Astrocyte (in vitro differentiated cells and primary cell): ENCODE measurements at regions not wholly inside any gene's neighbourhood (a gene's known extent, or its start where the extent isn't known, plus 50 kb on each side); places are given as distances from the start of the nearest gene placed in this dataset.

Experiments
- CTCF ChIP-seq: IDR thresholded peaks from 2 replicates; pipeline ENCODE4 v1.5.1; 2011; ENCODE audit warnings: low read depth, mild to moderate bottlenecking, inconsistent platforms, low read length, moderate library complexity; ENCODE audit not compliant: insufficient read depth
- EZH2 ChIP-seq: IDR thresholded peaks from 2 replicates; pipeline ENCODE4 v1.6.1; 2012; ENCODE audit warnings: mild to moderate bottlenecking, low read length, inconsistent platforms; ENCODE audit not compliant: insufficient read depth

- TF ChIP-seq CTCF (no peak), EZH2 (no peak)
These were observed 1176.2 kb downstream of the PCDH7 start for GRCh38 chr4:31896349-31896748.
